SK-N-SH (cell line): ENCODE measurements at regions not wholly inside any gene's neighbourhood (a gene's known extent, or its start where the extent isn't known, plus 50 kb on each side); places are given as distances from the start of the nearest gene placed in this dataset.

ENCODE experiments used
- CTCF ChIP-seq: fragments of 200-600 bp; sonication (generic); IDR thresholded peaks from 2 replicates; pipeline ENCODE4 v1.6.1; 2017; ENCODE audit warnings: antibody characterized with exemption, mild to moderate bottlenecking, moderate library complexity
- POLR2AphosphoS5 ChIP-seq: IDR thresholded peaks from 2 replicates; pipeline ENCODE4 v1.6.1; 2012; ENCODE audit warnings: low read depth, low read length
- RCOR1 ChIP-seq: fragments of 150-350 bp; IDR thresholded peaks from 2 replicates; pipeline ENCODE4 v1.6.1; 2017; ENCODE audit warnings: antibody characterized with exemption, low read length
- RXRA ChIP-seq: IDR thresholded peaks from 2 replicates; pipeline ENCODE4 v1.4.0; 2012; ENCODE audit warnings: low read depth, mild to moderate bottlenecking, borderline replicate concordance
- TAF1 ChIP-seq: IDR thresholded peaks from 2 replicates; pipeline ENCODE4 v1.6.1; 2012; ENCODE audit warnings: low read depth, mild to moderate bottlenecking, low read length, moderate library complexity, borderline replicate concordance
- TCF12 ChIP-seq: IDR thresholded peaks from 2 replicates; pipeline ENCODE4 v1.4.0; 2012
- YY1 ChIP-seq: IDR thresholded peaks from 2 replicates; pipeline ENCODE4 v1.4.0; 2012; ENCODE audit warnings: low read depth, mild to moderate bottlenecking
- TF ChIP-seq, protein P1 (sequence below): IDR thresholded peaks from 2 replicates; pipeline ENCODE4 v1.4.0; 2012; ENCODE audit warnings: low read depth

DNA sequence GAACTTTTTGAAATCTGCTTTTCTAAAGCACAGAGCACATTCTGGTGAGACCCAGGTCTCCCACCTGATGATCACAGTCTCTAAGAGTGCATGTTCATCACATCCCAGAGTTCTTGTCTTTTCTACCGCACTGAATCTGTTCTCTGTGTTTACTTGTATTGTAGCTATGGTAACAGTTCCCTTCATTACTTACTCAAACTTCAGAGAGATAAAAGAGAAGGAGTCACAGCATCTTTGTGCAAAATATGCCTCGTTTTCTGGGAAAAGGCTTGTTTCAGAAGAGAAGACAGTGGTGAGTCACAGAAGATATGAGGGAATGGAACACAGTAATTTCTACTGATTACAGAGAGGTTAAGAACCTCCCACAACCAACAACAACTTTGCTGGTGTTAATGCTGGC is 580.6 kb downstream of the PLA2G4A start:
- no peak for TF ChIP-seq CTCF
- no peak for TF ChIP-seq TCF12
- no peak for TF ChIP-seq YY1
- no peak for TF ChIP-seq RXRA
- no peak for TF ChIP-seq RCOR1
- TF ChIP-seq POLR2AphosphoS5, result no peak
- TF ChIP-seq TAF1, result no peak
- TF ChIP-seq, protein P1, sequence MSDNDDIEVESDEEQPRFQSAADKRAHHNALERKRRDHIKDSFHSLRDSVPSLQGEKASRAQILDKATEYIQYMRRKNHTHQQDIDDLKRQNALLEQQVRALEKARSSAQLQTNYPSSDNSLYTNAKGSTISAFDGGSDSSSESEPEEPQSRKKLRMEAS, result no peak
